Tibial nerve (tissue), 4 donors: ENCODE measurements at regions not wholly inside any gene's neighbourhood (a gene's known extent, or its start where the extent isn't known, plus 50 kb on each side); places are given as distances from the start of the nearest gene placed in this dataset.

Source experiments
- CTCF ChIP-seq, 5 experiments: fragments of 200-600 bp in 3 of 5; fragments of 450-650 bp in 2 of 5; sonication (generic) in 3 of 5; IDR thresholded peaks; one replicate each; pipeline ENCODE4 v1.5.1; 2016 to 2019; ENCODE audit warnings: antibody characterized with exemption in 5 of 5, mild to moderate bottlenecking in 3 of 5, moderate library complexity in 2 of 5
- EP300 ChIP-seq, 2 donors: sonication (generic); formaldehyde crosslinking; IDR thresholded peaks; one replicate each; pipeline ENCODE4 v1.6.1; 2017; ENCODE audit warnings: antibody characterized with exemption in 2 of 2, mild to moderate bottlenecking in 1 of 2

- TF ChIP-seq EP300 (IDR thresholded peaks at IDR 0.05): no peak
- no peak for TF ChIP-seq CTCF (IDR thresholded peaks at IDR 0.05)
Measured at GRCh38 chr6:27617046-27617687, 144.3 kb upstream of the ZNF184 start.
